IMR-90 (cell line): ENCODE measurements at regions not wholly inside any gene's neighbourhood (a gene's known extent, or its start where the extent isn't known, plus 50 kb on each side); places are given as distances from the start of the nearest gene placed in this dataset.

ENCODE experiments used
- ATAC-seq: fragments of 200-7000 bp; cut with Tn5 transposase; 2 replicates; pipeline ENCODE4 v1.9.1; 2020; ENCODE audit warnings: low read depth, mild to moderate bottlenecking, moderate library complexity
- BruUV-seq: library from RNA; stranded (reverse); fragments of 400-500 nt; replicated peaks from 2 replicates; lab custom pipeline; 2021; lab: Mats Ljungman, UMichigan
- CTCF ChIA-PET: fragments of 300-600 bp; formaldehyde crosslinking; extraction: SDS; loops from one replicate; lab custom pipeline; 2021; ENCODE audit warnings: antibody characterized with exemption; lab: Yijun Ruan, JAX
- POLR2A ChIA-PET: fragments of 300-600 bp; sonication (Branson Sonifier 250); formaldehyde crosslinking; loops from one replicate; lab custom pipeline; 2022; ENCODE audit warnings: antibody characterized with exemption; ENCODE audit not compliant: unreplicated experiment; lab: Charles Lee
- DNase-seq: peaks from one replicate; pipeline ENCODE4 v3.0.0; 2013
- H2AFZ ChIP-seq: replicated peaks from 2 replicates; pipeline ENCODE3; 2013; ENCODE audit warnings: low read length, mild to moderate bottlenecking; ENCODE audit not compliant: poor library complexity
- H2AK5ac ChIP-seq: 2 replicates; pipeline ENCODE4 v1.6.1; 2013; ENCODE audit warnings: low read depth, low read length, inconsistent platforms
- H2AK9ac ChIP-seq: replicated peaks from 2 replicates; pipeline ENCODE3; 2013; ENCODE audit warnings: mild to moderate bottlenecking, low read depth, low read length, moderate library complexity; ENCODE audit not compliant: poor library complexity
- H2BK120ac ChIP-seq: 2 replicates; pipeline ENCODE4 v1.6.1; 2013; ENCODE audit warnings: low read depth, low read length, inconsistent platforms
- H2BK15ac ChIP-seq: 3 replicates; pipeline ENCODE4 v1.6.1; 2013; ENCODE audit warnings: low read depth, low read length, inconsistent platforms
- H2BK20ac ChIP-seq: 2 replicates; pipeline ENCODE4 v1.6.1; 2013; ENCODE audit warnings: low read depth, mild to moderate bottlenecking, inconsistent platforms, low read length, moderate library complexity
- H2BK5ac ChIP-seq: 2 replicates; pipeline ENCODE4 v1.6.1; 2013; ENCODE audit warnings: mild to moderate bottlenecking, low read depth, low read length, inconsistent platforms; ENCODE audit not compliant: poor library complexity, severe bottlenecking
- H3K14ac ChIP-seq: replicated peaks from 2 replicates; pipeline ENCODE4 v1.6.1; 2013; ENCODE audit warnings: low read depth, low read length, inconsistent platforms
- H3K18ac ChIP-seq: 2 replicates; pipeline ENCODE4 v1.6.1; 2013; ENCODE audit warnings: low read depth, low read length, control low read depth
- H3K23ac ChIP-seq: 2 replicates; pipeline ENCODE4 v1.6.1; 2013; ENCODE audit warnings: low read depth, low read length, inconsistent platforms
- H3K27ac ChIP-seq: 2 replicates; pipeline ENCODE4 v1.5.1; 2013; ENCODE audit warnings: mild to moderate bottlenecking, control low read depth, low read length; ENCODE audit not compliant: insufficient read depth
- H3K27me3 ChIP-seq: 2 replicates; pipeline ENCODE4 v1.6.1; 2013; ENCODE audit warnings: low read length; ENCODE audit not compliant: control insufficient read depth, insufficient read depth
- H3K36me3 ChIP-seq: 2 replicates; pipeline ENCODE4 v1.6.1; 2013; ENCODE audit warnings: low read length, mixed read lengths; ENCODE audit not compliant: control insufficient read depth, insufficient read depth
- H3K4ac ChIP-seq: 2 replicates; pipeline ENCODE4 v1.6.1; 2013; ENCODE audit warnings: low read depth, low read length, inconsistent platforms
- H3K4me1 ChIP-seq: 2 replicates; pipeline ENCODE4 v1.6.1; 2013; ENCODE audit warnings: low read length, mixed read lengths; ENCODE audit not compliant: control insufficient read depth, insufficient read depth
- H3K4me2 ChIP-seq: 2 replicates; pipeline ENCODE4 v1.6.1; 2013; ENCODE audit warnings: low read depth, mild to moderate bottlenecking, control low read depth, low read length, moderate library complexity
- H3K4me3 ChIP-seq: 2 replicates; pipeline ENCODE4 v1.5.1; 2013; ENCODE audit warnings: low read depth, mild to moderate bottlenecking, control low read depth, low read length, moderate library complexity; ENCODE audit not compliant: insufficient read depth
- H3K56ac ChIP-seq: 2 replicates; pipeline ENCODE4 v1.6.1; 2013; ENCODE audit warnings: low read length, inconsistent platforms; ENCODE audit not compliant: insufficient read depth; ENCODE audit errors: extremely low read depth
- H3K79me1 ChIP-seq, 2 experiments: 2 replicates each; pipeline ENCODE4 v1.6.1; 2013; ENCODE audit warnings: low read length in 2 of 2, inconsistent platforms in 1 of 2, low read depth in 1 of 2
- H3K9ac ChIP-seq: 2 replicates; pipeline ENCODE4 v1.6.1; 2013; ENCODE audit warnings: low read depth, low read length, control low read depth
- H3K9me1 ChIP-seq: 2 replicates; pipeline ENCODE4 v1.6.1; 2013; ENCODE audit warnings: low read length, inconsistent platforms; ENCODE audit not compliant: insufficient read depth
- H3K9me3 ChIP-seq: 2 replicates; pipeline ENCODE4 v1.6.1; 2013; ENCODE audit warnings: low read length; ENCODE audit not compliant: control insufficient read depth, insufficient read depth
- H4K20me1 ChIP-seq: 2 replicates; pipeline ENCODE4 v1.6.1; 2013; ENCODE audit warnings: low read length, inconsistent platforms; ENCODE audit not compliant: insufficient read depth
- H4K5ac ChIP-seq: 2 replicates; pipeline ENCODE4 v1.6.1; 2013; ENCODE audit warnings: mild to moderate bottlenecking, low read depth, low read length, control low read depth
- H4K8ac ChIP-seq, 2 experiments: 2 replicates each; pipeline ENCODE4 v1.6.1; 2013; ENCODE audit warnings: low read depth in 2 of 2, low read length in 2 of 2, control low read depth in 1 of 2, inconsistent platforms in 1 of 2
- H4K91ac ChIP-seq: 2 replicates; pipeline ENCODE4 v1.6.1; 2013; ENCODE audit warnings: low read depth, low read length, inconsistent platforms; ENCODE audit not compliant: insufficient read depth
- BHLHE40 ChIP-seq: fragments of 150-350 bp; IDR thresholded peaks from 2 replicates; pipeline ENCODE4 v1.6.1; 2016; ENCODE audit warnings: mild to moderate bottlenecking, low read depth, low read length
- CEBPB ChIP-seq: IDR thresholded peaks from 2 replicates; pipeline ENCODE4 v1.6.1; 2012; ENCODE audit warnings: low read depth, low read length, improper control_type of control experiment
- CHD1 ChIP-seq: IDR thresholded peaks from 2 replicates; pipeline ENCODE4 v1.6.1; 2012; ENCODE audit warnings: low read depth, low read length, improper control_type of control experiment
- ELK1 ChIP-seq: fragments of 150-350 bp; IDR thresholded peaks from 2 replicates; pipeline ENCODE4 v1.6.1; 2016; ENCODE audit warnings: low read depth, mild to moderate bottlenecking, low read length, moderate library complexity, borderline replicate concordance
- FOS ChIP-seq: fragments of 150-350 bp; IDR thresholded peaks from 2 replicates; pipeline ENCODE4 v1.6.1; 2016; ENCODE audit warnings: low read depth, low read length
- MAFK ChIP-seq: IDR thresholded peaks from 2 replicates; pipeline ENCODE4 v1.6.1; 2012; ENCODE audit warnings: low read depth, low read length, improper control_type of control experiment
- MAZ ChIP-seq: IDR thresholded peaks from 2 replicates; pipeline ENCODE4 v1.6.1; 2012; ENCODE audit warnings: low read depth, mild to moderate bottlenecking, low read length, improper control_type of control experiment, moderate library complexity, borderline replicate concordance
- MXI1 ChIP-seq: IDR thresholded peaks from 2 replicates; pipeline ENCODE4 v1.6.1; 2012; ENCODE audit warnings: low read depth, mild to moderate bottlenecking, low read length, moderate library complexity, borderline replicate concordance
- NFE2L2 ChIP-seq: fragments of 150-350 bp; IDR thresholded peaks from 2 replicates; pipeline ENCODE4 v1.6.1; 2016; ENCODE audit warnings: low read depth, mild to moderate bottlenecking, low read length
- POLR2A ChIP-seq: IDR thresholded peaks from 2 replicates; pipeline ENCODE4 v1.6.1; 2012; ENCODE audit warnings: mild to moderate bottlenecking, low read depth, low read length
- RAD21 ChIP-seq: IDR thresholded peaks from 2 replicates; pipeline ENCODE4 v1.6.1; 2012; ENCODE audit warnings: low read length, improper control_type of control experiment
- RCOR1 ChIP-seq: IDR thresholded peaks from 2 replicates; pipeline ENCODE4 v1.6.1; 2012; ENCODE audit warnings: mild to moderate bottlenecking, low read length, improper control_type of control experiment; ENCODE audit not compliant: insufficient replicate concordance
- RFX5 ChIP-seq: IDR thresholded peaks from 2 replicates; pipeline ENCODE4 v1.8.0; 2012; ENCODE audit warnings: low read depth, mild to moderate bottlenecking, low read length, moderate library complexity
- SMC3 ChIP-seq: fragments of 150-350 bp; IDR thresholded peaks from 2 replicates; pipeline ENCODE4 v1.6.1; 2016; ENCODE audit warnings: low read depth, mild to moderate bottlenecking, antibody characterized with exemption, low read length, moderate library complexity
- USF2 ChIP-seq: fragments of 150-350 bp; IDR thresholded peaks from 2 replicates; pipeline ENCODE4 v1.6.1; 2017; ENCODE audit warnings: mild to moderate bottlenecking, antibody characterized with exemption, low read length, low read depth
- WGBS, 2 experiments: methylation state at CpG; one replicate each; pipeline versions ENCODE4 v1.1.5 to v1.1.7; 2013; ENCODE audit warnings: missing lambda C conversion rate in 2 of 2; ENCODE audit not compliant: insufficient read length in 1 of 2; ENCODE audit errors: extremely low coverage in 2 of 2; 5-methylcytosine and 5-hydroxymethylcytosine counted together
- dilution Hi-C: fragments of 300-500 bp; cut with HindIII; formaldehyde crosslinking; loops from one replicate; pipeline ENCODE4 v1.14.3; 2018; ENCODE audit warnings: low sequenced_read_pairs; ENCODE audit not compliant: unreplicated experiment
- in situ Hi-C: fragments of 300-500 bp; cut with MboI; formaldehyde crosslinking; loops from 3 replicates; pipeline ENCODE4 v1.14.3; 2019; ENCODE audit warnings: low sequenced_read_pairs, inconsistent platforms, mixed read lengths
- intact Hi-C: fragments of 100-400 bp; cut with micrococcal nuclease; formaldehyde crosslinking; loops from 2 replicates; pipeline ENCODE4 v1.10.0; 2022
- TF ChIP-seq, protein P1 (sequence below): conservative IDR thresholded peaks from 2 replicates; pipeline ENCODE4 v1.5.1; 2012; ENCODE audit warnings: mild to moderate bottlenecking, low read depth, low read length, improper control_type of control experiment

GRCh38 chr20:48181261-48181935, 396.1 kb upstream of the SULF2 start:
- TF ChIP-seq MAFK (no peak), FOS (no peak), POLR2A (no peak), CHD1 (no peak), ELK1 (no peak), MXI1 (no peak), CEBPB (no peak), BHLHE40 (no peak), USF2 (no peak), RFX5 (no peak), RAD21 (no peak), RCOR1 (no peak), NFE2L2 (no peak), SMC3 (no peak), MAZ (no peak)
- TF ChIP-seq, protein P1, sequence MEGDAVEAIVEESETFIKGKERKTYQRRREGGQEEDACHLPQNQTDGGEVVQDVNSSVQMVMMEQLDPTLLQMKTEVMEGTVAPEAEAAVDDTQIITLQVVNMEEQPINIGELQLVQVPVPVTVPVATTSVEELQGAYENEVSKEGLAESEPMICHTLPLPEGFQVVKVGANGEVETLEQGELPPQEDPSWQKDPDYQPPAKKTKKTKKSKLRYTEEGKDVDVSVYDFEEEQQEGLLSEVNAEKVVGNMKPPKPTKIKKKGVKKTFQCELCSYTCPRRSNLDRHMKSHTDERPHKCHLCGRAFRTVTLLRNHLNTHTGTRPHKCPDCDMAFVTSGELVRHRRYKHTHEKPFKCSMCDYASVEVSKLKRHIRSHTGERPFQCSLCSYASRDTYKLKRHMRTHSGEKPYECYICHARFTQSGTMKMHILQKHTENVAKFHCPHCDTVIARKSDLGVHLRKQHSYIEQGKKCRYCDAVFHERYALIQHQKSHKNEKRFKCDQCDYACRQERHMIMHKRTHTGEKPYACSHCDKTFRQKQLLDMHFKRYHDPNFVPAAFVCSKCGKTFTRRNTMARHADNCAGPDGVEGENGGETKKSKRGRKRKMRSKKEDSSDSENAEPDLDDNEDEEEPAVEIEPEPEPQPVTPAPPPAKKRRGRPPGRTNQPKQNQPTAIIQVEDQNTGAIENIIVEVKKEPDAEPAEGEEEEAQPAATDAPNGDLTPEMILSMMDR = no peak
- ATAC-seq (no peak), DNase-seq (no peak)
- no peaks in the 10 kb centered on the region for H3K79me1 ChIP-seq
- H3K9me1 ChIP-seq = no peaks in the 10 kb centered on the region
- in situ Hi-C loops (no loop called here), dilution Hi-C loops (no loop called here), intact Hi-C loops (no loop called here)
- H3K27ac ChIP-seq = no peak overlapping the region
- WGBS, 2 experiments = no CpG with 5 or more reads among the region's 6 CpGs
- H3K9ac ChIP-seq = no peak overlapping the region
- H2AK9ac ChIP-seq = no peak overlapping the region
- H3K9me3 ChIP-seq = no peaks in the 10 kb centered on the region
- H3K27me3 ChIP-seq = peaks cover 2% of the 10 kb centered on the region; the same call in 1 of the 2 replicates
- H2BK5ac ChIP-seq = no peak overlapping the region
- H3K4me3 ChIP-seq = no peak overlapping the region
- no peak overlapping the region for H3K56ac ChIP-seq
- H4K91ac ChIP-seq = no peak overlapping the region
- POLR2A ChIA-PET = no interaction called here
- H3K23ac ChIP-seq = no peak overlapping the region
- no peak overlapping the region for H4K5ac ChIP-seq
- H3K36me3 ChIP-seq = no peaks in the 10 kb centered on the region
- H2BK20ac ChIP-seq = no peak overlapping the region
- no peaks in the 10 kb centered on the region for H3K4me1 ChIP-seq
- no peak overlapping the region for H3K4me2 ChIP-seq
- no peak overlapping the region for H3K18ac ChIP-seq
- BruUV-seq = no TSS peak
- no peak overlapping the region for H2AFZ ChIP-seq
- no peak overlapping the region for H3K4ac ChIP-seq
- CTCF ChIA-PET = no interaction called here
- no peak overlapping the region for H3K14ac ChIP-seq
- H4K20me1 ChIP-seq = no peaks in the 10 kb centered on the region
- no peak overlapping the region for H2AK5ac ChIP-seq
- H2BK120ac ChIP-seq = no peak overlapping the region
- no peak overlapping the region for H4K8ac ChIP-seq
- no peak overlapping the region for H2BK15ac ChIP-seq
